Fibroblast of mammary gland (primary cell): ENCODE measurements at regions not wholly inside any gene's neighbourhood (a gene's known extent, or its start where the extent isn't known, plus 50 kb on each side); places are given as distances from the start of the nearest gene placed in this dataset.

Experiments used
- DNase-seq: peaks from one replicate; pipeline ENCODE4 v3.0.0-alpha.2; 2010; ENCODE audit warnings: low read depth
- H3K4me3 ChIP-seq: 2 replicates; pipeline ENCODE4 v1.5.1; 2011; ENCODE audit warnings: low read depth, mild to moderate bottlenecking, low read length, moderate library complexity; ENCODE audit not compliant: control insufficient read depth
- TF ChIP-seq, protein P1 (sequence below): conservative IDR thresholded peaks from 2 replicates; pipeline ENCODE4 v1.5.1; 2011; ENCODE audit warnings: low read depth, low read length, inconsistent platforms; ENCODE audit not compliant: control insufficient read depth, insufficient read depth

DNA sequence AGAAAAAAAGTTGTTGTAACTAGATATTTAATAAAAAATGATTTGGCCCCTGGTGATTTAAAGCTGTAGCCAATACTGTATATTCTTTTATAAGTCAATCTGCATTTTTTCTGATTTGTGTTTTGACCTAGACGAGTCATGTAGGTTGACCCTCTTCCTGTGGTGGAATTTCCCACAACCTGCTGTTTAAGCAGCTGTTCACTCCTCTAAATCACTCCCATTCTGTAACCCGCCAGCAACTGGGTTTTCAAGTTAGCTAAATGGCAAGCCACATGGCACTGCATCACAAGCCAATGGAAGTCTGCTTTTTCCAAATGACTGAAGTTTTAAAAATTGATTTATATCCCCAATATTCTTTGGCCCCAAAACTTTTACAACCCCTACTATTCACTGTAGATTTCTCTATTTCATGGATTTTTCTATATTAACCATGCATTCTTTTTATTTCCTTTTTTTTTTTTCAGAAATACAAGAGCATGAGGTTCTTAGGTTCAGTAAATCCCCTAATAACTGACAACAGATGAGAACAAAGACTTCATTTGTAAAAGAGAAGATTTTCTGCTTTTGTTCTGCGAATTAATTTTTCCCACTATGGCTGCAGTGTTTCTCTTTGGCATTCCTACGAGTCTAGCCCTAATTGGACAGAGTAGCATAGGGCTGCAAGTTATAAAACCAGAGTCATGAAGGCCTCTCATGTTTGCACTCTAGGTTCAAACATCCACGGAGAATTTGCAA lies 184.5 kb upstream of the TLE4 start:
- no peak overlapping the region for H3K4me3 ChIP-seq
- DNase-seq, result no peak
- TF ChIP-seq, protein P1, sequence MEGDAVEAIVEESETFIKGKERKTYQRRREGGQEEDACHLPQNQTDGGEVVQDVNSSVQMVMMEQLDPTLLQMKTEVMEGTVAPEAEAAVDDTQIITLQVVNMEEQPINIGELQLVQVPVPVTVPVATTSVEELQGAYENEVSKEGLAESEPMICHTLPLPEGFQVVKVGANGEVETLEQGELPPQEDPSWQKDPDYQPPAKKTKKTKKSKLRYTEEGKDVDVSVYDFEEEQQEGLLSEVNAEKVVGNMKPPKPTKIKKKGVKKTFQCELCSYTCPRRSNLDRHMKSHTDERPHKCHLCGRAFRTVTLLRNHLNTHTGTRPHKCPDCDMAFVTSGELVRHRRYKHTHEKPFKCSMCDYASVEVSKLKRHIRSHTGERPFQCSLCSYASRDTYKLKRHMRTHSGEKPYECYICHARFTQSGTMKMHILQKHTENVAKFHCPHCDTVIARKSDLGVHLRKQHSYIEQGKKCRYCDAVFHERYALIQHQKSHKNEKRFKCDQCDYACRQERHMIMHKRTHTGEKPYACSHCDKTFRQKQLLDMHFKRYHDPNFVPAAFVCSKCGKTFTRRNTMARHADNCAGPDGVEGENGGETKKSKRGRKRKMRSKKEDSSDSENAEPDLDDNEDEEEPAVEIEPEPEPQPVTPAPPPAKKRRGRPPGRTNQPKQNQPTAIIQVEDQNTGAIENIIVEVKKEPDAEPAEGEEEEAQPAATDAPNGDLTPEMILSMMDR, result no peak

DNA sequence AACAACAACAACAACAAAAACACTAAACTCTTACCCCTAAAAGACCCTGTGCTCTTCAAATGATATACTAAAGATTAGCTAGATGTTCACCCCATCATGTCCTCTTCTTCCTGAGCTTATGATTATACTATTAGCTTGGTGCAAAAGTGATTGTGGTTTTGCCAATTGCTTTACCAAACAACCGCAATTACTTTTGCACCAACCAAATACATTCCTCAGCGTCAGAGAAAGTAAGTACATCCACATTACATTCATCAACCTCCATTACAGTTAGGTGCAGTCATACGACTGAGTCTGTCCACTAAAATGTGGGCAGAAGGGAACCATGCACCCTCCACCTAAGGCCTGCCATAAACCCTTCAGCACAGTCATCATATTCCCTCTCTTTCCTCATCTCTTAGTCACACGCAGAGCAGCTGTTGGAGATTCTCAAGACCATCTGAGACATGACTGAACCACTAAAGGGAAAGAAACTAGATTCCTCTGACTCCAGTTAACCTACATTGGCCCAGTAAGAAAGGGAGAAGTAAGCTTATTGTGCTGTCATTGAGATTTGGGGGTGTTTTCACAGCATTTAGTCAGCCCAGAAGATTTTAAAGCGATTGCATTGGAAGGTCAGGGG lies 181.6 kb upstream of the TLE4 start:
- DNase-seq, result no peak
- TF ChIP-seq, protein P1, result no peak
- H3K4me3 ChIP-seq, result no peak overlapping the region

DNA sequence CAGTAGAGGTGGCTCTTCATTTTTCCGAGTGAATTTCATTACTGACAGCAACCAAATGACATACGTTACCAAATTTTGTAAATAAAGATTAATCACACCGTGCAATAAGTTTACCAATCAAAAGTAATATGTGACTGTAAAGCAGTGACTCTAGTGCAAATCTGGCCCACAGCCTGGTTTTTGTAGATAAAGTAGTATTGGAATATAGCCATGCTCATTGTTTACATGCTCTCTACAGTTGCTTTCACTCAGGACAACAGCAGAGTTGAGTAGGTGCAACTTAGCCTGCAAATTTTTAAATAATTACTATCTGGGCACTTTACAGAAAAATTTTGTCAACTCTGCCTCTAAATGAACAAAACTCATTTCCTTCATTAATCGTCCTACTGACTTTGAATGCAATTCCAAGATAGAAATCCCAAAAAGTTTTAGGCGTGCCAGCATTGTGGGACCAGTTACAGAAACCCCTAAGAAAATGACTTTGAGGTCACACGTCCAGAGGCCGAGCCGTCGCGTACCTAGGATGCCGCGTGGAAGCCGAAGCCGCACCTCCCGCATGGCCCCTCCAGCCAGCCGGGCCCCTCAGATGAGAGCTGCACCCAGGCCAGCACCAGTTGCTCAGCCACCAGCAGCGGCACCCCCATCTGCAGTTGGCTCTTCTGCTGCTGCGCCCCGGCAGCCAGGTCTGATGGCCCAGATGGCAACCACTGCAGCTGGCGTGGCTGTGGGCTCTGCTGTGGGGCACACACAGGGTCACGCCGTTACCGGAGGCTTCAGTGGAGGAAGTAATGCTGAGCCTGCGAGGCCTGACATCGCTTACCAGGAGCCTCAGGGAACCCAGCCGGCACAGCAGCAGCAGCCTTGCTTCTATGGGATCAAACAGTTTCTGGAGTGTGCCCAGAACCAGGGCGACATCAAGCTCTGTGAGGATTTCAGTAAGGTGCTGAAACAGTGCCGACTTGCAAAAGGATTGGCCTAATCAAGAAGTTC lies 180.7 kb upstream of the TLE4 start:
- TF ChIP-seq, protein P1, result no peak
- H3K4me3 ChIP-seq, result no peak overlapping the region
- no peak for DNase-seq

DNA sequence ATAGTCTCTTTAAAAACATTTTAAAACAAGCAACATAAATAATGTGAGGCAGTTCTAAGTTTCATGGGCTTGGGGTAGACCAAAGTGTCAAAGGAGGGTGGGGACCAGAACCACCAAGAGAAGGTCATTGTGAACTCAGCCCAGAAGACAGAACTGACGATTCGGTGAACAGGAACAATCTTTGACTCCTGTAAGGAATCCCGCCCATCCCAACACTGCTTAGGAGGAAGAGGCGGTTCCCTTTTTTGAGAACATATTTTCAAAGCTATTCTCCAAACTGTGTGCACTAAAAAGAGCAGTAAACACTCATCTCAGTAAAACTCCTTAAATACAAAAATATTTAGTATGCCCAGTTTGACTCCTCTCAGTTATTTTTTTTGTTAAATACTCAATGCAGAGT lies 176.5 kb upstream of the TLE4 start:
- no peak overlapping the region for H3K4me3 ChIP-seq
- DNase-seq, result no peak
- TF ChIP-seq, protein P1, result no peak

DNA sequence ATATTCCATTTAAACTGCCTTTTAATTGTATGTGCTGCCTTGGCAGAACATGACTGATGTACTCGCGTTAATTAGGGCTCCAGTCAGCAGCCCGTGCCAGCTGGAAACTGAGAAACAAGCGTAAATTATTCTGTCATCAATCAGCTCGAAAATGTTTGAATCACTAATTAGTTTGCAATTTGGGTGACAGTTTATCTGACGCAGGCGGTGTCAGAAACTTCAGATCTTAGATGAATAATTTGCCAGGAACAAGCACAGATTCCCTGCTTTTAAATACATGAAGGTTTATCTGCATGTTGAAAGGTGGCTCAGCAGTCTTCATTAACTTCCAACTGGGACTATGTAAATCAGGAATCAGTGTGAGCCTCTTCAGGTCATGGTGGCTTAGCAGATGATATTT lies 176.0 kb upstream of the TLE4 start:
- DNase-seq, result no peak
- TF ChIP-seq, protein P1, result no peak
- H3K4me3 ChIP-seq, result no peak overlapping the region

DNA sequence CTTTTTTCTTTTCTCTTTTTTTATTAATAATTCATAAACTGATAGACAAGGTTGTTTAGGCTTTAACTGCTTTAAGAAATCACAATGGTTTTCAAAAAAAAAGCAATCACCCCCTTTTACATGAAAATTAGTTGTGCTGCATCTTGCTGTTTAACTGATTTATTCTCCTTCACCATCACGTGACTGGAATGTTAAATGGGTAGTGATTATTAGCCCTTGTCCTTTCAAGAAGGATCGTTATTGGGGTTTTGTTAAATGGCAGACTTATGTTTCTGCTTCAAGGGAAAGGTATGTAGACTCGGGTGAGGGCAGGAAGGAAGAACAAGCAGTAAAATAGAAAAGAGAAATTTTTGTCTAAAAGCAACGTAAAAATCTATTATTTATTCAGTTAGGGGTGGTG lies 175.6 kb upstream of the TLE4 start:
- no peak for DNase-seq
- no peak overlapping the region for H3K4me3 ChIP-seq
- TF ChIP-seq, protein P1, result no peak
